NCI-H345 treated with DMSO at 0.1 percent for 48 hours (cell line): ENCODE measurements at regions not wholly inside any gene's neighbourhood (a gene's known extent, or its start where the extent isn't known, plus 50 kb on each side); places are given as distances from the start of the nearest gene placed in this dataset.
"Not testable (repeated sequence)": the region's sequence is repeated elsewhere in the genome, so short reads cannot be mapped to it uniquely, and the experiment has no call there.

Experiments used
- DNase-seq: peaks from one replicate; lab custom pipeline; 2025; ENCODE audit not compliant: unreplicated experiment; lab: John Stamatoyannopoulos, UW

DNA sequence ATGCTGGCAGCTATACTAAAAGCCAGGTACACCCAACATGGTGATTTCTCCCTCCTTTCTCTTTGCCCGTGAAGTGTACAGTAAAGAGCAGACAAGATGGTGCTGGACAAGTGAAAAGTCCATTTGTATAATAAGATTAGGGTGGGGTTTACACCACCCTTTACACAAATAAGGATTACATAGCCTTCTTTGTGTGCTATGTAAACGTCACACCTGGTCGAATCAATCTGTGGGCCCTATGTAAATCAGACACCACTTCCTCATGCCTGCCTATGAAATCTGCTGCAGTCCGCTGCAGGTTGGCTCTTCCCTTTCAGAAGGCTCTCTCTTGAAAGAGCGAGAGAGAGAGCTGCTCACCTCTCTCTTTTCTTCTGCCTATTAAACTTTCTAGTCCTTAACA, 1054.3 kb upstream of the SLC39A10 start:
- DNase-seq: no peak

DNA sequence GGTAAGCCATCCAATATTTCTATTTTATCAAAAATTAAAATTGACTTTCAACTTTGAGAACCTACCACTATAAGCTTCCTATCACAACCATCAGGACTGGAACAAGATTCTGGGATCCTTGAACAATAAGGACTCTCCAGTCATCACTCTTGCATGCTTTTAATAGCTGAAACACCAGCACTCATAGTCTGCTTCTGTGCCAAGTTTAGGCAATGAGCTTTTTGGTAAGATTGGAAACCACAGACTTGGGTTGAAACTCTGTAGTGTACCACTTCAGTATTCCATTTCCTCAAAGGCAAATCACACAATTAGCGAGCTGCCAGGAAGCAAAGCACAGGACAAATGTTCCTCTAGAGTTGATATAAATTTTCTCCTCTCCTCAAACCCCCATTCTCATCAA, 1065.8 kb upstream of the SLC39A10 start:
- DNase-seq: no peak

GRCh38 chr2:194587739-194588270, 1069.2 kb upstream of the SLC39A10 start:
- no peak for DNase-seq

GRCh38 chr2:194567661-194568017, 1089.4 kb upstream of the SLC39A10 start:
- DNase-seq: no peak

DNA sequence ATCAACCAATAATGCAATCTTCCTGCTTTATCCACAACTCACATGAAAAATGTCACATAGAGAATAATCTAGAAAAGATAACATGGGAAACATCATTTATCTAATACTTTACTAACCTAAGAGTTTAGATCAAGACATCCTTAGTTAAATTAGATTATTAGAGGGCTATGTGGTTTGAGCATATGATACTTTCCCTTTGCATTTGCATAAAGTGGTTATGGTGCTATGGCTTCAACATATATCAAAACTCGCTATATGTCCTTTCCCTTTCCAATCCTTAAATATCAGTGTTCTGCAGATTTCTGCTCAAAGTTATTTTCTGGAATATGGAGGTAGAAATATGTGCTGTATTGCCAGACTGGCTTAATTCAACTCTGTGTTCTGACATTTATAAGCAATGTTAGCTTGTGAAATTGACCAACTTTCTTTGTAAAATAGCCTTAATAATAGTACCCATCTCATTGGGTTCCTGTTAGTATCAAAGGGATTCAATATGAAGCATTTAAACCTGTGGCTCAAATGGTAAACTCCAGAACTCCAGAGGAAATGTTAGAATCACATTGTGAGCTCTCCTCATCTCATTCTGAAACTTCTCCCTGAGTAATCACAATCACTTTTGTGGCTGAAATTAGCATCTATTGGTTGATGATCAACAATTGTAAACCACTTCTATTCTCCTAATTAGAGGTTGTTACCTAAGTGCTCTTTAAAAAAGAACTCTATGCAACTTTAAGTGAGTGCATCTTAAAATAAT, 1089.9 kb upstream of the SLC39A10 start:
- no peak for DNase-seq

DNA sequence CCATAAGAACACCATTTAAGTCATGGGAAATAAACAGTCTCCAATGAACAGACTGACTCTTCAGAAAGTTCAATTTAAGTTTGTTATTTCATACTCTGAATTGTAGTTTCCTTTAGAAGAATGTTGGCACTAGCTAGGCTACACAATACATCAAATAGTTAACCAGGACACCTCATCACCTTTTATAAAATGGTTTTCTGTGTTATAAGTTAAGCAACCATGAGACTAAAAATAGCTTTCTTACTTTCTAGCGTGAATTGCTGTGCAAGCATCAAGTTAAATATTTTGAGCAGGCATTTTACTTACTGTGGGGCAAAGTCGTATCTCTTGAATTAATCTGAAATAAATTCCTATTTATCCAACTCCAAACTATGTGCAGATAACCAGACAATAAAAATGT, 1092.6 kb upstream of the SLC39A10 start:
- DNase-seq: no peak

GRCh38 chr2:194562329-194562728, 1094.7 kb upstream of the SLC39A10 start:
- DNase-seq: no peak

GRCh38 chr2:194559964-194560363, 1097.1 kb upstream of the SLC39A10 start:
- no peak for DNase-seq

- no peak for DNase-seq
These were observed 1097.5 kb upstream of the SLC39A10 start for GRCh38 chr2:194559523-194559922.

DNA sequence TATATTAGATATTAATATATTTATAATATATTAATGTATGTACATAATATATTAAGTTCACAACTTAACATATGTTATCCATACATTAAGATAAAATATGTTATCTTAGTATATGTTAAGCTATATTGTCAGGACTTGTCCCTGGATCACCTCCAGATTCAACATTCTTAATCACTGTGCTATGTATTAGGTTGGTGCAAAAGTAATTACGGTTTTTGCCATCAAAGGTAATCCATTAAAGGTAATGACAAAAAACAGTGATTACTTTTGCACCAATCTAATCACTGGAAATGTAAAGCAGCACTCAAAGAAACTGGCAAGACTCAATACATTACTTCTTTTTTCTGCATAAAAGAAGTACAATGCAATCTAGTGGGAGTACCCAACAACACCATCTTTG, 1099.0 kb upstream of the SLC39A10 start:
- no peak for DNase-seq

GRCh38 chr2:194556629-194557028, 1100.4 kb upstream of the SLC39A10 start:
- DNase-seq: no peak

GRCh38 chr2:194553980-194554379, 1103.0 kb upstream of the SLC39A10 start:
- no peak for DNase-seq

- DNase-seq: no peak
These were observed 1106.3 kb upstream of the SLC39A10 start for GRCh38 chr2:194550702-194551101.

GRCh38 chr2:194549387-194549786, 1107.6 kb upstream of the SLC39A10 start:
- no peak for DNase-seq

GRCh38 chr2:194545978-194546377, 1111.0 kb upstream of the SLC39A10 start:
- DNase-seq: peak; percentile 3

DNA sequence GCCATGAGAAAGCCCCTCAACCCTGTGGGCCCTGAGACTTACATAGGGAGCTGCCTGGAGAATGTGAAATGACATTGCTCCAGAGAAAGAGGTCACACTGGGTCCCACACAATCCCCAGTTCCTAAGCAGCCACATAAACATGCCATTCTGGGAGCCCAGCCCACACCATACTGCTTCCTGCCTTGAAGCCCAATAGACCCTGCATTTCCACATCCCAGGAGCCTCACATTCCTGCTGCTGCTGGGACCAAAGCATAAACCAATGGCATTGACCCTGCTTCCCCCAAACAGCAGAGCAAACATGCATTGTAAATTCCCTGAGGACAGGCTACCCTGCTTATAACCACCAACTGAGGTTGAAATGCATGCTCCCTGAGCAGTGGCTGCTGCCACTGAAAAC, 1117.6 kb upstream of the SLC39A10 start:
- no peak for DNase-seq

GRCh38 chr2:194526121-194526520, 1130.9 kb upstream of the SLC39A10 start:
- no peak for DNase-seq

- no peak for DNase-seq
These were observed 1142.7 kb upstream of the SLC39A10 start for GRCh38 chr2:194514281-194514680.

DNA sequence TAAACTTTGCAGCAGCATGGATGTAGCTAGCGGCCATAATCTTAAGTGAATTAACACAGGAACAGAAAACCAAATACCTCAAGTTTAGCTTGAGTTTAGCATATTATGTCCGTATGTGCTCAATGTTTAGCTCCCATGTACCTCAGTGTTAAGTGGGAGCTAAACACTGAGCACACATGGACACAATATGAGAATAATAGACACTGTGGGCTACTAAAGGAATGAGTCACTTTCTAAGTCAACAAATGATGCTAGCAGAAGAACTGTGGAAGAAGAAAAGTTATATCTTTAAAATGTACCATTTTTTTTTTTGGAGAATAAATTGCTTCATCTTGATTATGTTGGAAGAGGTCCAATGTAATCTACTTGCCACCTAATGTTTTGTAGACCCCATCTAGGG, 1146.0 kb upstream of the SLC39A10 start:
- not testable (repeated sequence) for DNase-seq

DNA sequence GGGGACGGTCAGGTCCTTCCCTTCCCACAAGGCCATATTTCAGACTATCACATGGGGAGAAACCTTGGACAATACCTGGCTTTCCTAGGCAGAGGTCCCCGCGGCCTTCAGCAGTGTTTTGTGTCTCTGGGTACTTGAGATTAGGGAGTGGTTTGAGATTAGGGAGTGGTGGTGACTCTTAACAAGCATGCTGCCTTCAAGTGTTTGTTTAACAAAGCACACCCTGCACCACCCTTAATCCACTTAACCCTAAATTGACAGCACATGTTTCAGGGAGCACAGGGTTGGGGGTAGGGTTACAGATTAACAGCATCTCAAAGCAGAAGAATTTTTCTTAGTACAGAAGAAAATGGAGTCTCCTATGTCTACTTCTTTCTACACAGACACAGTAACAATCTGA, 1152.2 kb upstream of the SLC39A10 start:
- not testable (repeated sequence) for DNase-seq

DNA sequence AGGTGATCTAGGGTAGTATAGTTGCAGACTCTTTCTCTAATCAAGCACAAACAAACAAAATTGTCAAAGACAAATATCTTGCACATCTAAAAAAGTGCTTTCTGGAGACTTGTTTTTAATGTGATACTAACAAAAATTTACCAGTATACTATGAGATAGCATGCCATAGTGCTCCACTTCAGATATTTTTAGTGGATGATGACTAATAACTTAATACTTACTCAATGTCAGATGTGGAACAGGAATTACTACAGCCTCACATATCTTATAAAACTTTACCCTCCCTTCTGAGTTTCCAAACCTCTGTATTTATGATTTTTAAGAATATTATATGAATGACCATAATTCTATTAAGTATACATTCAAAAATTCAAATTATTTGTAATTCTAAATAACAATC, 1162.0 kb upstream of the SLC39A10 start:
- DNase-seq: no peak

- DNase-seq: no peak
These were observed 1162.6 kb upstream of the SLC39A10 start for GRCh38 chr2:194494401-194494800.
